ENCODE measurements at regions not wholly inside any gene's neighbourhood (a gene's known extent, or its start where the extent isn't known, plus 50 kb on each side); places are given as distances from the start of the nearest gene placed in this dataset.

- Histone ChIP-seq H3K4me1 (ENCODE audit: control insufficient read depth, insufficient read depth, low read length) (no peaks in the 10 kb centered on the region), H4K20me1 (ENCODE audit: control insufficient read depth, insufficient read depth) (no peaks in the 10 kb centered on the region), H3K9me3 (replicated peaks; ENCODE audit: control insufficient read depth, insufficient read depth, low read length) (no peaks in the 10 kb centered on the region), H3K36me3 (ENCODE audit: control insufficient read depth in 2 of 2, insufficient read depth in 2 of 2, low read length in 1 of 2) (no peaks in the 10 kb centered on the region), H3K27me3 (replicated peaks in 1 of 2; ENCODE audit: control insufficient read depth in 2 of 2, insufficient read depth in 2 of 2, low read length in 1 of 2) (no peaks in the 10 kb centered on the region), H2AFZ (ENCODE audit: control insufficient read depth, low read depth, low read length) (no peak overlapping the region), H3K4me2 (ENCODE audit: control insufficient read depth, insufficient read depth) (no peak overlapping the region), H3K27ac (ENCODE audit: control insufficient read depth, insufficient read depth) (no peak overlapping the region), H3K4me3 (no peak overlapping the region), H3K9ac (ENCODE audit: control insufficient read depth, insufficient read depth, low read length) (no peak overlapping the region), H3K79me2 (ENCODE audit: control insufficient read depth, insufficient read depth, low read length) (no peaks in the 10 kb centered on the region)
- intact Hi-C loops (cut with micrococcal nuclease; ENCODE audit: unreplicated experiment) (no loop called here), in situ Hi-C loops (cut with MboI) (no loop called here)
- ATAC-seq (no peak), DNase-seq (ENCODE audit: low read depth, low spot score) (no peak), FAIRE-seq (no peak)
- POLR2A ChIA-PET, result no interaction called here
- no TSS peak for BruUV-seq (replicated peaks)
- TF ChIP-seq IRF3 (IDR thresholded peaks at IDR 0.05) (no peak), ATF2 (IDR thresholded peaks at IDR 0.05; ENCODE audit: low read length) (no peak), PRDM15 (CRISPR knock-in tag; IDR thresholded peaks at IDR 0.05) (no peak), ZNF24 (IDR thresholded peaks at IDR 0.05) (no peak), NR2C2 (IDR thresholded peaks at IDR 0.05; ENCODE audit: borderline replicate concordance, control insufficient read depth, insufficient read length, low read depth) (no peak), NKRF (conservative IDR thresholded peaks at IDR 0.05) (no peak), SMARCA5 (IDR thresholded peaks at IDR 0.05) (no peak), CBFB (IDR thresholded peaks at IDR 0.05; ENCODE audit: low read depth) (no peak)
- SMC1A ChIA-PET (ENCODE audit: uncharacterized antibody, unreplicated experiment), result no interaction called here
- 80% methylated on average over 2 of the region's 2 CpGs for WGBS (ENCODE audit: insufficient coverage, insufficient replicate concordance, low lambda C conversion rate, missing lambda C conversion rate)
- CTCF ChIA-PET, result no interaction called here
- RAD21 ChIA-PET (ENCODE audit: unreplicated experiment), result no interaction called here
Measured at GRCh38 chr18:32846896-32847295, 74.1 kb upstream of the KLHL14 start.

All from GM12878 (cell line).